ENCODE measurements at regions not wholly inside any gene's neighbourhood (a gene's known extent, or its start where the extent isn't known, plus 50 kb on each side); places are given as distances from the start of the nearest gene placed in this dataset.

DNA sequence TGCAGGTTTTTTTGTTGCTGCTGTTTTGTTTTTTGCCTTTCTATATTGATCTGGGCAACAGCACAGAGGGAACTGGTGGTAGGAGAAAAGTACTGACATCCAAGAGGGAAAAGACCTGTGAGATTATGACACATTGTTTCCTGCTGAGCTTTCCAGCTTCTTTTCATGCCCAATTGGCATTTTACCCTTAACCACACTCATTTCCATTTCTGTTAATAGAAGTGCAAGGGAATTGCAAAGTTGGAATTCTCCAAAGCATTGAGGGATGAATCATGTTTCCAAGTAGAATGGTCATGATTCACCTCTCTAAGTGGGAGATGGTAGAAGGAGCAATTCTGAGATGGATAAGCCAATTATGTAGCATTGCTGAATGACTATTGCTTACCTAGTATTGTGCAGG, 161.5 kb downstream of the PPARGC1A start:
- no peak overlapping the region for H2AFZ ChIP-seq (replicated peaks; ENCODE audit: low read length, poor library complexity)
- 0 out of 2 replicates have a peak overlapping the region, but pooled peaks have one; percentile 81 for H2BK20ac ChIP-seq (ENCODE audit: low read depth, low read length)
- ATAC-seq (ENCODE audit: low read depth) (peak; percentile 95), DNase-seq (peak; percentile 89)
- H3K4me2 ChIP-seq (ENCODE audit: low read depth, low read length) = peak overlapping the region; percentile 8; the same call in 1 of the 2 replicates
- BruUV-seq (replicated peaks) = no TSS peak
- no peak overlapping the region for H3K27ac ChIP-seq (ENCODE audit: insufficient read depth, low read length)
- H3K36me3 ChIP-seq (ENCODE audit: control insufficient read depth, insufficient read depth, low read length) = no peaks in the 10 kb centered on the region
- H2BK15ac ChIP-seq (ENCODE audit: low read depth, low read length) = peak overlapping the region; percentile 57; the same call in 1 of the 3 replicates
- H2BK120ac ChIP-seq (ENCODE audit: low read depth, low read length) = peak overlapping the region; percentile 74
- H3K4ac ChIP-seq (ENCODE audit: low read depth, low read length) = 0 out of 2 replicates have a peak overlapping the region, but pooled peaks have one; percentile 55
- H4K91ac ChIP-seq (ENCODE audit: insufficient read depth, low read depth, low read length) = no peak overlapping the region
- H4K5ac ChIP-seq (ENCODE audit: low read depth, low read length) = no peak overlapping the region
- peaks cover 3% of the 10 kb centered on the region for H3K4me1 ChIP-seq (ENCODE audit: control insufficient read depth, insufficient read depth, low read length)
- H4K20me1 ChIP-seq (ENCODE audit: insufficient read depth, low read length) = no peaks in the 10 kb centered on the region
- H3K18ac ChIP-seq (ENCODE audit: low read depth, low read length) = no peak overlapping the region
- no peak overlapping the region for H3K23ac ChIP-seq (ENCODE audit: low read depth, low read length)
- in situ Hi-C loops (cut with MboI; ENCODE audit: low sequenced_read_pairs) = no loop called here
- TF ChIP-seq NFE2L2 (IDR thresholded peaks at IDR 0.05; ENCODE audit: low read depth, low read length) (no peak), CHD1 (IDR thresholded peaks at IDR 0.05; ENCODE audit: low read depth, low read length) (no peak), RFX5 (IDR thresholded peaks at IDR 0.05; ENCODE audit: low read depth, low read length) (no peak), MAZ (IDR thresholded peaks at IDR 0.05; ENCODE audit: borderline replicate concordance, low read depth, low read length) (no peak), SMC3 (IDR thresholded peaks at IDR 0.05; ENCODE audit: low read depth, low read length) (no peak), RCOR1 (IDR thresholded peaks at IDR 0.05; ENCODE audit: insufficient replicate concordance, low read length) (no peak), FOS (IDR thresholded peaks at IDR 0.05; ENCODE audit: low read depth, low read length) (peak; percentile 57), CEBPB (IDR thresholded peaks at IDR 0.05; ENCODE audit: low read depth, low read length) (no peak), MXI1 (IDR thresholded peaks at IDR 0.05; ENCODE audit: borderline replicate concordance, low read depth, low read length) (no peak), POLR2A (IDR thresholded peaks at IDR 0.05; ENCODE audit: low read depth, low read length) (no peak), RAD21 (IDR thresholded peaks at IDR 0.05; ENCODE audit: low read length) (no peak), BHLHE40 (IDR thresholded peaks at IDR 0.05; ENCODE audit: low read depth, low read length) (peak; percentile 18; the same call in 1 of the 2 replicates), MAFK (IDR thresholded peaks at IDR 0.05; ENCODE audit: low read depth, low read length) (peak; percentile 37; the same call in 1 of the 2 replicates)
- TF ChIP-seq, protein P1, sequence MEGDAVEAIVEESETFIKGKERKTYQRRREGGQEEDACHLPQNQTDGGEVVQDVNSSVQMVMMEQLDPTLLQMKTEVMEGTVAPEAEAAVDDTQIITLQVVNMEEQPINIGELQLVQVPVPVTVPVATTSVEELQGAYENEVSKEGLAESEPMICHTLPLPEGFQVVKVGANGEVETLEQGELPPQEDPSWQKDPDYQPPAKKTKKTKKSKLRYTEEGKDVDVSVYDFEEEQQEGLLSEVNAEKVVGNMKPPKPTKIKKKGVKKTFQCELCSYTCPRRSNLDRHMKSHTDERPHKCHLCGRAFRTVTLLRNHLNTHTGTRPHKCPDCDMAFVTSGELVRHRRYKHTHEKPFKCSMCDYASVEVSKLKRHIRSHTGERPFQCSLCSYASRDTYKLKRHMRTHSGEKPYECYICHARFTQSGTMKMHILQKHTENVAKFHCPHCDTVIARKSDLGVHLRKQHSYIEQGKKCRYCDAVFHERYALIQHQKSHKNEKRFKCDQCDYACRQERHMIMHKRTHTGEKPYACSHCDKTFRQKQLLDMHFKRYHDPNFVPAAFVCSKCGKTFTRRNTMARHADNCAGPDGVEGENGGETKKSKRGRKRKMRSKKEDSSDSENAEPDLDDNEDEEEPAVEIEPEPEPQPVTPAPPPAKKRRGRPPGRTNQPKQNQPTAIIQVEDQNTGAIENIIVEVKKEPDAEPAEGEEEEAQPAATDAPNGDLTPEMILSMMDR (conservative IDR thresholded peaks at IDR 0.05; ENCODE audit: low read depth, low read length) = no peak
- TF ChIP-seq, protein P2, sequence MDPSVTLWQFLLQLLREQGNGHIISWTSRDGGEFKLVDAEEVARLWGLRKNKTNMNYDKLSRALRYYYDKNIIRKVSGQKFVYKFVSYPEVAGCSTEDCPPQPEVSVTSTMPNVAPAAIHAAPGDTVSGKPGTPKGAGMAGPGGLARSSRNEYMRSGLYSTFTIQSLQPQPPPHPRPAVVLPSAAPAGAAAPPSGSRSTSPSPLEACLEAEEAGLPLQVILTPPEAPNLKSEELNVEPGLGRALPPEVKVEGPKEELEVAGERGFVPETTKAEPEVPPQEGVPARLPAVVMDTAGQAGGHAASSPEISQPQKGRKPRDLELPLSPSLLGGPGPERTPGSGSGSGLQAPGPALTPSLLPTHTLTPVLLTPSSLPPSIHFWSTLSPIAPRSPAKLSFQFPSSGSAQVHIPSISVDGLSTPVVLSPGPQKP (IDR thresholded peaks at IDR 0.05; ENCODE audit: borderline replicate concordance, low read depth, low read length) = no peak
- TF ChIP-seq, protein P3, sequence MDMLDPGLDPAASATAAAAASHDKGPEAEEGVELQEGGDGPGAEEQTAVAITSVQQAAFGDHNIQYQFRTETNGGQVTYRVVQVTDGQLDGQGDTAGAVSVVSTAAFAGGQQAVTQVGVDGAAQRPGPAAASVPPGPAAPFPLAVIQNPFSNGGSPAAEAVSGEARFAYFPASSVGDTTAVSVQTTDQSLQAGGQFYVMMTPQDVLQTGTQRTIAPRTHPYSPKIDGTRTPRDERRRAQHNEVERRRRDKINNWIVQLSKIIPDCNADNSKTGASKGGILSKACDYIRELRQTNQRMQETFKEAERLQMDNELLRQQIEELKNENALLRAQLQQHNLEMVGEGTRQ (IDR thresholded peaks at IDR 0.05; ENCODE audit: low read depth, low read length) = no peak
- peaks cover 3% of the 10 kb centered on the region; the same call in 1 of the 2 replicates for H3K9me1 ChIP-seq (ENCODE audit: insufficient read depth, low read length)
- H3K14ac ChIP-seq (replicated peaks; ENCODE audit: low read depth, low read length) = no peak overlapping the region
- intact Hi-C loops (cut with micrococcal nuclease) = no loop called here
- no peaks in the 10 kb centered on the region for H3K79me1 ChIP-seq (ENCODE audit: low read depth in 1 of 2, low read length in 2 of 2)
- POLR2A ChIA-PET (ENCODE audit: unreplicated experiment) = no interaction called here
- H2AK9ac ChIP-seq (replicated peaks; ENCODE audit: low read depth, low read length, poor library complexity) = no peak overlapping the region
- H2BK5ac ChIP-seq (ENCODE audit: low read depth, low read length, poor library complexity, severe bottlenecking) = no peak overlapping the region
- CTCF ChIA-PET = interaction anchor here (0.7 kb wide), 1 partner anchor 92 kb away, joined by 4 read pairs; no protein-coding TSS in a partner anchor
- no peak overlapping the region for H4K8ac ChIP-seq (ENCODE audit: low read depth in 2 of 2, low read length in 2 of 2)
- no peak overlapping the region for H3K4me3 ChIP-seq (ENCODE audit: insufficient read depth, low read depth, low read length)
- no peaks in the 10 kb centered on the region for H3K27me3 ChIP-seq (ENCODE audit: control insufficient read depth, insufficient read depth, low read length)
- dilution Hi-C loops (cut with HindIII; ENCODE audit: low sequenced_read_pairs, unreplicated experiment) = no loop called here
- H3K9me3 ChIP-seq (ENCODE audit: control insufficient read depth, insufficient read depth, low read length) = no peaks in the 10 kb centered on the region
- no peak overlapping the region for H3K56ac ChIP-seq (ENCODE audit: extremely low read depth, insufficient read depth, low read length)
- H2AK5ac ChIP-seq (ENCODE audit: low read depth, low read length) = no peak overlapping the region
- H3K9ac ChIP-seq (ENCODE audit: low read depth, low read length) = no peak overlapping the region
